ENCODE measurements at regions not wholly inside any gene's neighbourhood (a gene's known extent, or its start where the extent isn't known, plus 50 kb on each side); places are given as distances from the start of the nearest gene placed in this dataset.
A peak's percentile ranks its signal among the peaks of the same experiment; 100 is the strongest.

DNA sequence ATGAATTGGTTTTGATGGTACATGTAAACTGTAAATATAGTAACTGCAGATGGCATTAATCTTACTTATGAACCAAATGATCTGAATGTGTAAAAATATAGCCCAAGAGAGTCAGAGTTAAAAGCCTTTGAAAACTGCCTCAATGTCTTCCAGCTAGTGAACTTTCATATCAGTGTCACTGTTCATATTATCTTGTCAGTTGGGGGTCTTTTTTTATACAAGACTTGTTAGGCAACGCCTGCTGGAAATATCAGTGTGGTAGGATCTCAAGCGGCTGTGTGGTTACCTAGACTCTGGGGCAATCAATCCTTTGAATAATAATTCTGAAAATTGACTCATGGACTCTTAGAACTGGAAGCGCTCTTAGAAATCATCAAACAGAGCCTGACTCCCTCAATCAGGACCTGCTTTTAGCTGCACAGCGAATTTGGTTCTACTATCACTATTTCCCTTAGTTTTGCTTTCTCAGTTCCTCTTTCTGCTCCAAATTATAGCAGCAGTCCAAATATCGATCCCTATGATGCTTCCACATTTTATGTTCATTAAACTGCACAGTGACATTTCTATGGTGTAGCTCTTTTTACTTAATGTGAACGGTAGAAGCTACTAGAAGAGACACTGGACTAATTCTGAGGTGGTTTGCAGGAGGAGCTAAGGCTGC lies 100.1 kb upstream of the COL1A2 start:
- Mint-ChIP-seq H3K4me3 (ENCODE audit: unreplicated experiment) (no peak overlapping the region), H3K27me3 (ENCODE audit: low read depth) (no peaks in the 10 kb centered on the region), H3K27ac (ENCODE audit: unreplicated experiment) (peak overlapping the region; percentile 71), H3K36me3 (ENCODE audit: low read depth) (no peaks in the 10 kb centered on the region), H3K9me3 (ENCODE audit: low read depth) (no peaks in the 10 kb centered on the region), H3K4me1 (ENCODE audit: low read depth) (peaks cover 88% of the 10 kb centered on the region)
- TF ChIP-seq, protein P1, sequence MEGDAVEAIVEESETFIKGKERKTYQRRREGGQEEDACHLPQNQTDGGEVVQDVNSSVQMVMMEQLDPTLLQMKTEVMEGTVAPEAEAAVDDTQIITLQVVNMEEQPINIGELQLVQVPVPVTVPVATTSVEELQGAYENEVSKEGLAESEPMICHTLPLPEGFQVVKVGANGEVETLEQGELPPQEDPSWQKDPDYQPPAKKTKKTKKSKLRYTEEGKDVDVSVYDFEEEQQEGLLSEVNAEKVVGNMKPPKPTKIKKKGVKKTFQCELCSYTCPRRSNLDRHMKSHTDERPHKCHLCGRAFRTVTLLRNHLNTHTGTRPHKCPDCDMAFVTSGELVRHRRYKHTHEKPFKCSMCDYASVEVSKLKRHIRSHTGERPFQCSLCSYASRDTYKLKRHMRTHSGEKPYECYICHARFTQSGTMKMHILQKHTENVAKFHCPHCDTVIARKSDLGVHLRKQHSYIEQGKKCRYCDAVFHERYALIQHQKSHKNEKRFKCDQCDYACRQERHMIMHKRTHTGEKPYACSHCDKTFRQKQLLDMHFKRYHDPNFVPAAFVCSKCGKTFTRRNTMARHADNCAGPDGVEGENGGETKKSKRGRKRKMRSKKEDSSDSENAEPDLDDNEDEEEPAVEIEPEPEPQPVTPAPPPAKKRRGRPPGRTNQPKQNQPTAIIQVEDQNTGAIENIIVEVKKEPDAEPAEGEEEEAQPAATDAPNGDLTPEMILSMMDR (IDR thresholded peaks at IDR 0.05), result no peak
- DNase-seq (ENCODE audit: low spot score), result no peak

DNA sequence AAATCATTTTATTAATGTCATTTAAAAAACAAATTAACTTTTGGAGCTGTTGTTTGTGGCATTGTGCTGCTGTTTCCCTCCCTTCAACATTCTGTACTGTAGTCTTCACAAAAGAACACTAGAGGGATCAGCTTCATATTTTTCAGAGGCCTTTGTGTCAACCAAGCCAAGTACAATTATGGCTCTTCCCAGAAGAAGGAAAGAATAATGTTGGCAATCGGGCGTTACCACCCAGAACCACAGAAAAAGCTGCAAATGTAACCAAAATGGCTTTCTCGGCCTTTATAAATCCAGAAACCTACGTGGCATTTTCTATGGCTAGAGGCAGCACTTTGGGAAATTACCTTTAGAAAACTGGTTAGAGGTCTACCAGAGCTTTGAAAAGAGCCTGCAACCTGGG lies 98.8 kb upstream of the COL1A2 start:
- peak overlapping the region; percentile 94 for H3K27ac Mint-ChIP-seq (ENCODE audit: unreplicated experiment)
- no peak for DNase-seq (ENCODE audit: low spot score)
- no peaks in the 10 kb centered on the region for H3K27me3 Mint-ChIP-seq (ENCODE audit: low read depth)
- TF ChIP-seq, protein P1 (IDR thresholded peaks at IDR 0.05), result peak; percentile 89
- H3K4me1 Mint-ChIP-seq (ENCODE audit: low read depth), result peaks cover 88% of the 10 kb centered on the region
- peak overlapping the region; percentile 68 for H3K4me3 Mint-ChIP-seq (ENCODE audit: unreplicated experiment)
- no peaks in the 10 kb centered on the region for H3K9me3 Mint-ChIP-seq (ENCODE audit: low read depth)
- H3K36me3 Mint-ChIP-seq (ENCODE audit: low read depth), result no peaks in the 10 kb centered on the region

DNA sequence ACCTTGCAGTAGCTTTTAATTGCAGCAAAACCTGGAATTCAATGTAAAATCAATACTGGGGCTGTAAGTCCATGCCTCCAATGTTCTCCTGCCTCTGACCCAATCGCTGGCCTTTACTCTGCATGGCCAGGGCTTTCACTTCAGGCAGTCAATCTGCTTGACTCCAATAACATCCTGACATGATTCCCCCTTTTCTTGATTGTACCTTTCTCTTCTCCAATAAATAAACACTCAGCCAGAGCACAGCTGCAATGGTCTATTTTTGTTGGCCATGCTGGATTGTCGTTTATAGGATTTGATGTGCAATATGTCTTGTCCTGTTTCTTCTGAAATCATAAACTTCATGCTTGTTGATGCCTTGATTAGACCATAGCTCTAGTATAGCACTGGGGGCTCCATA lies 97.8 kb upstream of the COL1A2 start:
- Mint-ChIP-seq H3K27me3 (ENCODE audit: low read depth) (no peaks in the 10 kb centered on the region), H3K4me3 (ENCODE audit: unreplicated experiment) (peak overlapping the region; percentile 68), H3K36me3 (ENCODE audit: low read depth) (no peaks in the 10 kb centered on the region), H3K27ac (ENCODE audit: unreplicated experiment) (peak overlapping the region; percentile 94), H3K9me3 (ENCODE audit: low read depth) (no peaks in the 10 kb centered on the region), H3K4me1 (ENCODE audit: low read depth) (peaks cover 88% of the 10 kb centered on the region)
- DNase-seq (ENCODE audit: low spot score), result no peak
- TF ChIP-seq, protein P1 (IDR thresholded peaks at IDR 0.05), result no peak

DNA sequence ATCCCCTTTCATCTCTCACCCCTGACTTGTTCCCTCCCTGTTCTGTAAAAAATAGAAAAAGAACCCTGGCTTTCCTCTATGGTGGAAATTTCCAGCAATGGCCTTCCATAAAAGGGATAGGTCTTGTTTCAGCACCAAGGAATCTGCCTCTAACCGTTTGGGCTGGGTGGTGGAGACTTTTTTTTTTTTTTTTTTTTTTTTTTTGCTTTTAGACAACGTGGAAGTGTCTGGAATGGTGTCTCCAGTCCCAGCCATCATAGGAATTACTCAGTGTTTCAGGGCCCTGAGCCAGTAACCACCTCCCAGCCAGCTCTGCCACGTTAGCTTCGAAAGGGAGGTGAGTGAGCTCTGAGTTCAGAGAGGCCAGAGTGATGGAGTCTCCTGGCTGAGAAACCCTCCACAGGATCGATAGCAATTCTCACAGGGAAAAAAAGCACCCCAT lies 97.3 kb upstream of the COL1A2 start:
- TF ChIP-seq, protein P1 (IDR thresholded peaks at IDR 0.05), result no peak
- no peaks in the 10 kb centered on the region for H3K9me3 Mint-ChIP-seq (ENCODE audit: low read depth)
- no peaks in the 10 kb centered on the region for H3K36me3 Mint-ChIP-seq (ENCODE audit: low read depth)
- peaks cover 92% of the 10 kb centered on the region for H3K4me1 Mint-ChIP-seq (ENCODE audit: low read depth)
- peak overlapping the region; percentile 68 for H3K4me3 Mint-ChIP-seq (ENCODE audit: unreplicated experiment)
- no peaks in the 10 kb centered on the region for H3K27me3 Mint-ChIP-seq (ENCODE audit: low read depth)
- peak overlapping the region; percentile 94 for H3K27ac Mint-ChIP-seq (ENCODE audit: unreplicated experiment)
- no peak for DNase-seq (ENCODE audit: low spot score)

DNA sequence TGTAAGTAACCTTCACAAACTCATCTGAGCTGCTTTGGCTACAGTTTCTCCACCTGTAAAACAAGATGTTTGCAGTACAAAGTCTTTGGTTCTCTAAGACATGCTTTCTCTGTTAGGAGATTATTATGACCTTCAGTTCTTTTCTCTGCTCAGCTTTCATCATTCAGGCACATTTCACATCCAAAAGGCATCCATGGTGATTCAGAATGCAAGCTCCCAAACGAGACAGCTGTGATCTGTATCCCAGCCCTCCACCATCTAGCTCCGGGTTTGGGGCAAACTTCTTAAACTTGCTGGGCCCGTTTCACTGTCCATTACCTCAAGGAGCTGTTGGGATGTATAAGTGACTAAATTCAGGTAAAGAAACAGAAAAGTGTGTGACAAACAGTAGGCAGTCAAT lies 95.8 kb upstream of the COL1A2 start:
- DNase-seq (ENCODE audit: low spot score), result no peak
- TF ChIP-seq, protein P1 (IDR thresholded peaks at IDR 0.05), result no peak
- no peaks in the 10 kb centered on the region for H3K9me3 Mint-ChIP-seq (ENCODE audit: low read depth)
- H3K36me3 Mint-ChIP-seq (ENCODE audit: low read depth), result no peaks in the 10 kb centered on the region
- H3K4me1 Mint-ChIP-seq (ENCODE audit: low read depth), result peaks cover 100% of the 10 kb centered on the region
- peak overlapping the region; percentile 35 for H3K4me3 Mint-ChIP-seq (ENCODE audit: unreplicated experiment)
- no peaks in the 10 kb centered on the region for H3K27me3 Mint-ChIP-seq (ENCODE audit: low read depth)
- H3K27ac Mint-ChIP-seq (ENCODE audit: unreplicated experiment), result peak overlapping the region; percentile 94
